HepG2 (cell line): ENCODE measurements at regions not wholly inside any gene's neighbourhood (a gene's known extent, or its start where the extent isn't known, plus 50 kb on each side); places are given as distances from the start of the nearest gene placed in this dataset.

Experiments used
- ATAC-seq: fragments of 200-7000 bp; cut with Tn5 transposase; 3 replicates; pipeline ENCODE4 v1.9.1; 2020; ENCODE audit warnings: mild to moderate bottlenecking, moderate library complexity
- BruUV-seq: library from RNA; stranded (reverse); fragments of 400-500 nt; replicated peaks from 2 replicates; lab custom pipeline; 2021; lab: Mats Ljungman, UMichigan
- CTCF ChIA-PET: fragments of 300-600 bp; formaldehyde crosslinking; extraction: SDS; loops from one replicate; lab custom pipeline; 2021; ENCODE audit warnings: low total read pairs, inconsistent platforms, low intra/inter-chr PET ratio; lab: Yijun Ruan, JAX
- POLR2A ChIA-PET: fragments of 350-600 bp; sonication (Branson Sonifier 250); formaldehyde crosslinking; loops from one replicate; lab custom pipeline; 2020; ENCODE audit warnings: antibody characterized with exemption, inconsistent platforms; lab: Yijun Ruan, JAX
- DNase-seq: peaks from one replicate; pipeline ENCODE4 v3.0.0-alpha.2; 2015; ENCODE audit warnings: low spot score
- FAIRE-seq: peaks from 3 replicates; lab custom pipeline; 2011; peaks lifted over from hg19 to GRCh38; lab: Jason Lieb, UNC
- H2AFZ ChIP-seq: one replicate; pipeline ENCODE4 v1.6.1; 2011; ENCODE audit warnings: low read length, inconsistent platforms
- H3K27ac ChIP-seq: fragments of 300-600 bp; 3 replicates; pipeline ENCODE4 v1.8.0; 2011; ENCODE audit warnings: mixed run types, mild to moderate bottlenecking, mixed read lengths, low read length, inconsistent platforms; ENCODE audit not compliant: insufficient read depth; ENCODE audit errors: extremely low read length
- H3K27me3 ChIP-seq, 2 experiments: fragments of 200-600 bp in 1 of 2; 2 replicates in 1 of 2; 3 replicates in 1 of 2; pipeline versions ENCODE4 v1.6.0 to v1.8.0; 2011; ENCODE audit warnings: low read length in 2 of 2, mild to moderate bottlenecking in 2 of 2, moderate library complexity in 2 of 2, inconsistent platforms in 1 of 2; ENCODE audit not compliant: insufficient read depth in 2 of 2, control insufficient read depth in 1 of 2
- H3K36me3 ChIP-seq, 2 experiments: fragments of 200-600 bp in 1 of 2; replicated peaks in 1 of 2; 2 replicates in 1 of 2; 3 replicates in 1 of 2; pipeline versions ENCODE4 v1.5.1 to v1.8.0; 2011; ENCODE audit warnings: low read length in 2 of 2, inconsistent platforms in 1 of 2; ENCODE audit not compliant: insufficient read depth in 2 of 2, control insufficient read depth in 1 of 2
- H3K4me1 ChIP-seq: 2 replicates; pipeline ENCODE4 v1.5.1; 2012; ENCODE audit warnings: low read length, inconsistent platforms; ENCODE audit not compliant: insufficient read depth
- H3K4me2 ChIP-seq: 2 replicates; pipeline ENCODE4 v1.6.0; 2011; ENCODE audit warnings: low read depth, low read length, inconsistent platforms
- H3K4me3 ChIP-seq, 3 experiments: fragments of 200-600 bp in 1 of 3; sonication (generic), shearing (Covaris generic) in 1 of 3; replicated peaks in 1 of 3; 2 replicates each; pipeline ENCODE4 v1.5.1; 2011 to 2016; ENCODE audit warnings: low read length in 3 of 3, inconsistent platforms in 2 of 3, low read depth in 2 of 3, mild to moderate bottlenecking in 2 of 3, control low read depth in 1 of 3, mixed read lengths in 1 of 3; ENCODE audit not compliant: insufficient read depth in 1 of 3
- H3K79me2 ChIP-seq: one replicate; pipeline ENCODE4 v1.6.1; 2011; ENCODE audit warnings: low read length, inconsistent platforms; ENCODE audit not compliant: insufficient read depth
- H3K9ac ChIP-seq: 2 replicates; pipeline ENCODE4 v1.6.0; 2011; ENCODE audit warnings: mild to moderate bottlenecking, low read depth, low read length, inconsistent platforms; ENCODE audit not compliant: insufficient read depth
- H3K9me3 ChIP-seq: 2 replicates; pipeline ENCODE4 v1.5.1; 2012; ENCODE audit warnings: mild to moderate bottlenecking, low read length
- H4K20me1 ChIP-seq: 2 replicates; pipeline ENCODE4 v1.6.0; 2011; ENCODE audit warnings: inconsistent platforms, mild to moderate bottlenecking, low read length, moderate library complexity; ENCODE audit not compliant: insufficient read depth
- ATM ChIP-seq: fragments of 450-650 bp; IDR thresholded peaks from 2 replicates; pipeline ENCODE4 v1.7.1; 2017; ENCODE audit warnings: mild to moderate bottlenecking, borderline replicate concordance
- DNMT1 ChIP-seq: sonication (generic); formaldehyde crosslinking; IDR thresholded peaks from 2 replicates; pipeline ENCODE4 v1.5.1; 2020; ENCODE audit warnings: mild to moderate bottlenecking, missing genetic modification reagents
- HDAC6 ChIP-seq: fragments of 200-600 bp; sonication (generic); IDR thresholded peaks from 2 replicates; pipeline ENCODE4 v1.7.0; 2017; ENCODE audit warnings: mild to moderate bottlenecking, antibody characterized with exemption, low read length, low read depth
- HIVEP1 ChIP-seq: sonication (generic); formaldehyde crosslinking; IDR thresholded peaks from 2 replicates; pipeline ENCODE4 v1.4.0; 2020; ENCODE audit warnings: mild to moderate bottlenecking, missing genetic modification reagents
- KAT2B ChIP-seq: fragments of 150-350 bp; IDR thresholded peaks from 2 replicates; pipeline ENCODE4 v1.6.1; 2014; ENCODE audit warnings: low read depth, low read length, borderline replicate concordance
- NCOA5 ChIP-seq: sonication (generic); formaldehyde crosslinking; IDR thresholded peaks from 2 replicates; pipeline ENCODE4 v1.4.0; 2020; ENCODE audit warnings: missing genetic modification reagents
- SYNCRIP ChIP-seq: fragments of 200-400 bp; formaldehyde crosslinking; IDR thresholded peaks from 2 replicates; pipeline ENCODE4 v1.6.1; 2018; ENCODE audit warnings: mild to moderate bottlenecking, low read depth, low read length; ENCODE audit not compliant: insufficient read depth
- ZBTB49 ChIP-seq: sonication (generic); formaldehyde crosslinking; IDR thresholded peaks from 2 replicates; pipeline ENCODE4 v1.4.0; 2020; ENCODE audit warnings: missing genetic modification reagents, borderline replicate concordance
- ZNF207 ChIP-seq: fragments of 450-650 bp; IDR thresholded peaks from 2 replicates; pipeline ENCODE4 v1.6.1; 2016; ENCODE audit warnings: antibody characterized with exemption, borderline replicate concordance
- ZNF263 ChIP-seq: sonication (generic); formaldehyde crosslinking; IDR thresholded peaks from 2 replicates; pipeline ENCODE4 v1.4.0; 2020; ENCODE audit warnings: missing genetic modification reagents
- ZNF292 ChIP-seq: sonication (generic); formaldehyde crosslinking; IDR thresholded peaks from 2 replicates; pipeline ENCODE4 v1.8.1; 2022; ENCODE audit warnings: mild to moderate bottlenecking, low read depth, missing genetic modification reagents, borderline replicate concordance
- ZNF317 ChIP-seq: sonication (generic); formaldehyde crosslinking; IDR thresholded peaks from 2 replicates; pipeline ENCODE4 v1.5.0; 2020; ENCODE audit warnings: mild to moderate bottlenecking, missing genetic modification reagents
- ZNF329 ChIP-seq: sonication (generic); formaldehyde crosslinking; IDR thresholded peaks from 2 replicates; pipeline ENCODE4 v1.9.0; 2021; ENCODE audit warnings: low read depth, mild to moderate bottlenecking, missing genetic modification reagents
- ZNF556 ChIP-seq: sonication (generic); formaldehyde crosslinking; IDR thresholded peaks from 2 replicates; pipeline ENCODE4 v1.4.0; 2020; ENCODE audit warnings: mild to moderate bottlenecking, missing genetic modification reagents, borderline replicate concordance
- ZNF672 ChIP-seq: sonication (generic); formaldehyde crosslinking; IDR thresholded peaks from 2 replicates; pipeline ENCODE4 v1.8.1; 2022; ENCODE audit warnings: missing genetic modification reagents
- ZNF674 ChIP-seq: sonication (generic); formaldehyde crosslinking; IDR thresholded peaks from 2 replicates; pipeline ENCODE4 v1.5.0; 2020; ENCODE audit warnings: low read depth, mild to moderate bottlenecking, missing genetic modification reagents
- ZSCAN12 ChIP-seq: sonication (generic); formaldehyde crosslinking; IDR thresholded peaks from 2 replicates; pipeline ENCODE4 v1.9.0; 2021; ENCODE audit warnings: mild to moderate bottlenecking, missing genetic modification reagents
- ZSCAN25 ChIP-seq: sonication (generic); formaldehyde crosslinking; IDR thresholded peaks from 2 replicates; pipeline ENCODE4 v1.8.0; 2022; ENCODE audit warnings: mild to moderate bottlenecking, missing genetic modification reagents
- WGBS: methylation state at CpG from one replicate; pipeline ENCODE4 v1.1.6; 2017; ENCODE audit warnings: low lambda C conversion rate; 5-methylcytosine and 5-hydroxymethylcytosine counted together
- in situ Hi-C: cut with HindIII; loops from 2 replicates; pipeline ENCODE4 v1.10.0; 2017; ENCODE audit warnings: low pct_unique_long_range_greater_than_20kb; ENCODE audit not compliant: extremely low pct_ligation_motif_present
- intact Hi-C: fragments of 100-400 bp; cut with micrococcal nuclease; formaldehyde crosslinking; loops from one replicate; pipeline ENCODE4 v1.10.0; 2022; ENCODE audit not compliant: unreplicated experiment
- TF ChIP-seq, protein P1 (sequence below): sonication (generic); formaldehyde crosslinking; IDR thresholded peaks from 2 replicates; pipeline ENCODE4 v1.4.0; 2020; ENCODE audit warnings: missing genetic modification reagents

GRCh38 chr11:94678236-94678635 is 89.9 kb upstream of the AMOTL1 start:
- no TSS peak for BruUV-seq
- no peak for FAIRE-seq
- H3K36me3 ChIP-seq, result no peaks in the 10 kb centered on the region
- H3K9ac ChIP-seq, result no peak overlapping the region
- ChIA-PET POLR2A (no interaction called here), CTCF (no interaction called here)
- H3K4me2 ChIP-seq, result no peak overlapping the region
- no peaks in the 10 kb centered on the region for H3K79me2 ChIP-seq
- no peak overlapping the region for H3K4me3 ChIP-seq
- no peak for TF ChIP-seq ZNF329
- TF ChIP-seq KAT2B, result no peak
- TF ChIP-seq ZNF674 (CRISPR knock-in tag), result no peak
- TF ChIP-seq ZNF263 (CRISPR knock-in tag), result no peak
- TF ChIP-seq ZSCAN25, result no peak
- no peak for TF ChIP-seq ZNF292
- no peak for TF ChIP-seq ATM
- no peak for TF ChIP-seq ZNF207
- no peak for TF ChIP-seq HDAC6
- no peak for TF ChIP-seq DNMT1 (CRISPR knock-in tag)
- TF ChIP-seq HIVEP1, result no peak
- TF ChIP-seq NCOA5, result no peak
- H3K4me1 ChIP-seq, result no peaks in the 10 kb centered on the region
- DNase-seq, result no peak
- H2AFZ ChIP-seq, result no peak overlapping the region
- H3K27ac ChIP-seq, result no peak overlapping the region
- in situ Hi-C loops, result no loop called here
- no peaks in the 10 kb centered on the region for H3K27me3 ChIP-seq
- H3K9me3 ChIP-seq, result no peaks in the 10 kb centered on the region
- WGBS, result 20% methylated on average over 4 of the region's 4 CpGs
- no peak for ATAC-seq
- intact Hi-C loops, result no loop called here
- no peaks in the 10 kb centered on the region for H4K20me1 ChIP-seq

GRCh38 chr11:94678901-94679300 is 89.3 kb upstream of the AMOTL1 start:
- no peaks in the 10 kb centered on the region for H3K4me1 ChIP-seq
- in situ Hi-C loops, result no loop called here
- DNase-seq, result no peak
- BruUV-seq, result no TSS peak
- no peaks in the 10 kb centered on the region for H3K36me3 ChIP-seq
- FAIRE-seq, result no peak
- ATAC-seq, result no peak
- ChIA-PET CTCF (no interaction called here), POLR2A (no interaction called here)
- H3K27me3 ChIP-seq, result no peaks in the 10 kb centered on the region
- H2AFZ ChIP-seq, result no peak overlapping the region
- H3K4me2 ChIP-seq, result no peak overlapping the region
- WGBS, result no CpG with 5 or more reads among the region's 1 CpG
- no peaks in the 10 kb centered on the region for H3K79me2 ChIP-seq
- intact Hi-C loops, result no loop called here
- H3K4me3 ChIP-seq, result no peak overlapping the region
- no peak overlapping the region for H3K27ac ChIP-seq
- H3K9me3 ChIP-seq, result no peaks in the 10 kb centered on the region
- no peak overlapping the region for H3K9ac ChIP-seq
- H4K20me1 ChIP-seq, result no peaks in the 10 kb centered on the region
- TF ChIP-seq ZNF672 (CRISPR knock-in tag), result no peak
- TF ChIP-seq ZBTB49 (CRISPR knock-in tag), result no peak
- TF ChIP-seq, protein P1, sequence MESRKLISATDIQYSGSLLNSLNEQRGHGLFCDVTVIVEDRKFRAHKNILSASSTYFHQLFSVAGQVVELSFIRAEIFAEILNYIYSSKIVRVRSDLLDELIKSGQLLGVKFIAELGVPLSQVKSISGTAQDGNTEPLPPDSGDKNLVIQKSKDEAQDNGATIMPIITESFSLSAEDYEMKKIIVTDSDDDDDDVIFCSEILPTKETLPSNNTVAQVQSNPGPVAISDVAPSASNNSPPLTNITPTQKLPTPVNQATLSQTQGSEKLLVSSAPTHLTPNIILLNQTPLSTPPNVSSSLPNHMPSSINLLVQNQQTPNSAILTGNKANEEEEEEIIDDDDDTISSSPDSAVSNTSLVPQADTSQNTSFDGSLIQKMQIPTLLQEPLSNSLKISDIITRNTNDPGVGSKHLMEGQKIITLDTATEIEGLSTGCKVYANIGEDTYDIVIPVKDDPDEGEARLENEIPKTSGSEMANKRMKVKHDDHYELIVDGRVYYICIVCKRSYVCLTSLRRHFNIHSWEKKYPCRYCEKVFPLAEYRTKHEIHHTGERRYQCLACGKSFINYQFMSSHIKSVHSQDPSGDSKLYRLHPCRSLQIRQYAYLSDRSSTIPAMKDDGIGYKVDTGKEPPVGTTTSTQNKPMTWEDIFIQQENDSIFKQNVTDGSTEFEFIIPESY (CRISPR knock-in tag), result no peak
- no peak for TF ChIP-seq ZSCAN12 (CRISPR knock-in tag)
- no peak for TF ChIP-seq ZNF317 (CRISPR knock-in tag)
- TF ChIP-seq SYNCRIP, result no peak
- TF ChIP-seq ZNF556, result no peak
